Mucosa of rectum (tissue), 2 donors: ENCODE measurements at regions not wholly inside any gene's neighbourhood (a gene's known extent, or its start where the extent isn't known, plus 50 kb on each side); places are given as distances from the start of the nearest gene placed in this dataset.

Experiments
- H3K27ac ChIP-seq, 2 donors: one replicate each; pipeline ENCODE4 v1.7.0; 2013; ENCODE audit warnings: inconsistent platforms in 2 of 2, low read depth in 2 of 2, low read length in 2 of 2
- H3K27me3 ChIP-seq, 2 donors: one replicate each; pipeline ENCODE4 v1.7.0; 2013; ENCODE audit warnings: low read length in 2 of 2; ENCODE audit not compliant: control insufficient read depth in 2 of 2, insufficient read depth in 2 of 2
- H3K36me3 ChIP-seq, 2 donors: one replicate each; pipeline ENCODE4 v1.7.0; 2013; ENCODE audit warnings: low read length in 2 of 2; ENCODE audit not compliant: control insufficient read depth in 2 of 2, insufficient read depth in 2 of 2
- H3K4me1 ChIP-seq, 2 donors: one replicate each; pipeline ENCODE4 v1.7.0; 2013; ENCODE audit warnings: low read length in 2 of 2, mild to moderate bottlenecking in 1 of 2; ENCODE audit not compliant: control insufficient read depth in 2 of 2, insufficient read depth in 2 of 2
- H3K4me3 ChIP-seq, 2 donors: one replicate each; pipeline ENCODE4 v1.7.0; 2013; ENCODE audit warnings: low read length in 2 of 2
- H3K9ac ChIP-seq, 2 donors: one replicate each; pipeline ENCODE4 v1.7.0; 2013; ENCODE audit warnings: low read length in 2 of 2, low read depth in 1 of 2, mild to moderate bottlenecking in 1 of 2
- H3K9me3 ChIP-seq, 2 donors: one replicate each; pipeline ENCODE4 v1.7.0; 2013; ENCODE audit warnings: low read length in 2 of 2; ENCODE audit not compliant: control insufficient read depth in 2 of 2
- donor health status: healthy.
- donor health status: Normal muscosa, but diverticular disease.

GRCh38 chr6:163777716-163778115, 363.2 kb downstream of the QKI start:
- no peak overlapping the region for H3K9ac ChIP-seq
- H3K36me3 ChIP-seq = no peaks in the 10 kb centered on the region
- H3K9me3 ChIP-seq = no peaks in the 10 kb centered on the region
- H3K4me1 ChIP-seq = no peaks in the 10 kb centered on the region
- no peaks in the 10 kb centered on the region for H3K27me3 ChIP-seq
- no peak overlapping the region for H3K27ac ChIP-seq
- H3K4me3 ChIP-seq = no peak overlapping the region

GRCh38 chr6:163776906-163777686, 362.6 kb downstream of the QKI start:
- H3K27ac ChIP-seq = no peak overlapping the region
- no peaks in the 10 kb centered on the region for H3K27me3 ChIP-seq
- no peak overlapping the region for H3K4me3 ChIP-seq
- no peak overlapping the region for H3K9ac ChIP-seq
- H3K9me3 ChIP-seq = no peaks in the 10 kb centered on the region
- H3K4me1 ChIP-seq = no peaks in the 10 kb centered on the region
- no peaks in the 10 kb centered on the region for H3K36me3 ChIP-seq

GRCh38 chr6:163776196-163776905, 361.8 kb downstream of the QKI start:
- Histone ChIP-seq H3K9ac (no peak overlapping the region), H3K27me3 (no peaks in the 10 kb centered on the region), H3K36me3 (no peaks in the 10 kb centered on the region), H3K4me3 (no peak overlapping the region), H3K9me3 (no peaks in the 10 kb centered on the region), H3K27ac (no peak overlapping the region), H3K4me1 (no peaks in the 10 kb centered on the region)

GRCh38 chr6:163775313-163775712, 360.8 kb downstream of the QKI start:
- Histone ChIP-seq H3K9me3 (no peaks in the 10 kb centered on the region), H3K4me1 (no peaks in the 10 kb centered on the region), H3K27me3 (no peaks in the 10 kb centered on the region), H3K27ac (no peak overlapping the region), H3K4me3 (no peak overlapping the region), H3K36me3 (no peaks in the 10 kb centered on the region), H3K9ac (no peak overlapping the region)

DNA sequence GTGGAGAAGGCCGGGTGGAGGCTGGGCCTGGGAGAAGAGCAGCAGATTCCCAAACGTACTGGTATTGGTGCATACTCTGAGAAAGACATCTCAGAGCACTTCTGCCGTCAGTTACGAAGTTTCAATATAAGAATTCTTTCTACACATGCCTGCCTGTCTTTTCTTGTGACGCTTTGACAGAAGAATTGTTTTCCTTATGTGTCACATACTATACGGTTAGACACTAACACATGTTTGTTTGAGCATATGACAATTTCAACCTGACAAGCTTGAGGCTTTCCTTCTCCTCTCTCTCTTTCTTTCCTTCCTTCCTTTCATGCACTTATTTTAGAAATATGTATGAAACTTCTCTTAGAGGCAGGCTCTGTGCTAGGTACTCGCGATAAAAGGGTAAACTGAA, 360.0 kb downstream of the QKI start:
- Histone ChIP-seq H3K27me3 (no peaks in the 10 kb centered on the region), H3K4me1 (no peaks in the 10 kb centered on the region), H3K4me3 (no peak overlapping the region), H3K27ac (no peak overlapping the region), H3K36me3 (no peaks in the 10 kb centered on the region), H3K9me3 (no peaks in the 10 kb centered on the region), H3K9ac (no peak overlapping the region)

DNA sequence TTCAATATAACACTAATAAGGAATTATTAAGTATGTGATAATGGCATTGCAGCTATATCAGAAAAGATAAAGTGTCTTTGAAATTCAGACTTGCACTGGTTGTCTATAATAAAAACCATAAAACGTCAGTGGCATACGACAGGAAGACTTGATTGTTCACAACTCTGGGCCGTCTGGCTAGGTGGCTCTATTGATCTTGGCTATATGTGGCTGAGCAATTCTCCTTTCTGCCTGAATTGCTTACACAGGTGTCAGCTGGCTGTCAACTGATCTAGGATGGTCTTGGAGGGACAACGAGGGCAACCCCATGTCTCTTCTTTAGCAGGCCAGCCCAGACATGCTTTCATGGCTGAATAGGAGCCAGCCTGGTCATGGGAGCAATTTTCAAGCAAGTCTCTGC, 359.1 kb downstream of the QKI start:
- no peak overlapping the region for H3K27ac ChIP-seq
- H3K36me3 ChIP-seq = no peaks in the 10 kb centered on the region
- H3K4me3 ChIP-seq = no peak overlapping the region
- H3K9ac ChIP-seq = no peak overlapping the region
- no peaks in the 10 kb centered on the region for H3K4me1 ChIP-seq
- H3K9me3 ChIP-seq = no peaks in the 10 kb centered on the region
- no peaks in the 10 kb centered on the region for H3K27me3 ChIP-seq

DNA sequence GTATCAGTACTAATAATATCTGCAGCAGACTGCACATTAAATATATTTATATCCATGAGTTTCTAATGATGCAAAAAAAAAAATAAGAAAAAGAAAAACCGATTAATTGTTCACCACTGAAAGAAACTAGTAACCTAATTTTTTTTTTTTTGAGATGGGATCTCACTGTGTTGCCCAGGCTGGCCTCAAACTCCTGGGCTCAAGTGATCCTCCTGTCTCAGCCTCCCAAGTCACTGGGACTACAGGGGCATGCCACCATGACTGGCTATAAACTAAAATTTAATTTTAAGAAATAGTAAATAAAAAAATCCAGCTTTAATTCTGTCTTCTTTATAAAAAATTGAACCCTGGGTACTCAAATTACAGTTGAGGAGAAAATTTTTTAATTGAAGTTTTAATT, 358.2 kb downstream of the QKI start:
- H3K4me1 ChIP-seq = no peaks in the 10 kb centered on the region
- H3K27ac ChIP-seq = no peak overlapping the region
- no peaks in the 10 kb centered on the region for H3K36me3 ChIP-seq
- H3K4me3 ChIP-seq = no peak overlapping the region
- no peak overlapping the region for H3K9ac ChIP-seq
- no peaks in the 10 kb centered on the region for H3K27me3 ChIP-seq
- no peaks in the 10 kb centered on the region for H3K9me3 ChIP-seq

- H3K27ac ChIP-seq = no peak overlapping the region
- H3K27me3 ChIP-seq = no peaks in the 10 kb centered on the region
- no peak overlapping the region for H3K9ac ChIP-seq
- no peaks in the 10 kb centered on the region for H3K36me3 ChIP-seq
- H3K4me3 ChIP-seq = no peak overlapping the region
- no peaks in the 10 kb centered on the region for H3K9me3 ChIP-seq
- H3K4me1 ChIP-seq = no peaks in the 10 kb centered on the region
These were observed 356.7 kb downstream of the QKI start for GRCh38 chr6:163771180-163771579.

GRCh38 chr6:163768905-163769304, 354.4 kb downstream of the QKI start:
- no peaks in the 10 kb centered on the region for H3K27me3 ChIP-seq
- H3K9me3 ChIP-seq = no peaks in the 10 kb centered on the region
- H3K4me1 ChIP-seq = no peaks in the 10 kb centered on the region
- H3K4me3 ChIP-seq = no peak overlapping the region
- H3K9ac ChIP-seq = no peak overlapping the region
- H3K36me3 ChIP-seq = no peaks in the 10 kb centered on the region
- H3K27ac ChIP-seq = no peak overlapping the region

GRCh38 chr6:163766936-163767335, 352.4 kb downstream of the QKI start:
- Histone ChIP-seq H3K36me3 (no peaks in the 10 kb centered on the region), H3K27ac (no peak overlapping the region), H3K9ac (no peak overlapping the region), H3K4me1 (no peaks in the 10 kb centered on the region), H3K4me3 (no peak overlapping the region), H3K9me3 (no peaks in the 10 kb centered on the region), H3K27me3 (no peaks in the 10 kb centered on the region)
